ENCODE measurements at regions not wholly inside any gene's neighbourhood (a gene's known extent, or its start where the extent isn't known, plus 50 kb on each side); places are given as distances from the start of the nearest gene placed in this dataset.

- no peaks in the 10 kb centered on the region for H3K36me3 ChIP-seq (ENCODE audit: insufficient read depth, low read length)
- peaks cover 15% of the 10 kb centered on the region for H3K4me1 ChIP-seq (ENCODE audit: control insufficient read depth, insufficient read depth, low read length)
- no peaks in the 10 kb centered on the region for H3K27me3 ChIP-seq (ENCODE audit: control insufficient read depth, insufficient read depth, low read length)
- no peak overlapping the region for H3K4me3 ChIP-seq (ENCODE audit: low read length)
- H3K9ac ChIP-seq (ENCODE audit: low read depth, low read length) = no peak overlapping the region
- H3K4me2 ChIP-seq (ENCODE audit: low read length) = peak overlapping the region; percentile 9
- H3K9me3 ChIP-seq (replicated peaks; ENCODE audit: low read length) = no peaks in the 10 kb centered on the region
Measured at GRCh38 chr17:59451706-59452105, 113.7 kb upstream of the DHX40 start.

DNA sequence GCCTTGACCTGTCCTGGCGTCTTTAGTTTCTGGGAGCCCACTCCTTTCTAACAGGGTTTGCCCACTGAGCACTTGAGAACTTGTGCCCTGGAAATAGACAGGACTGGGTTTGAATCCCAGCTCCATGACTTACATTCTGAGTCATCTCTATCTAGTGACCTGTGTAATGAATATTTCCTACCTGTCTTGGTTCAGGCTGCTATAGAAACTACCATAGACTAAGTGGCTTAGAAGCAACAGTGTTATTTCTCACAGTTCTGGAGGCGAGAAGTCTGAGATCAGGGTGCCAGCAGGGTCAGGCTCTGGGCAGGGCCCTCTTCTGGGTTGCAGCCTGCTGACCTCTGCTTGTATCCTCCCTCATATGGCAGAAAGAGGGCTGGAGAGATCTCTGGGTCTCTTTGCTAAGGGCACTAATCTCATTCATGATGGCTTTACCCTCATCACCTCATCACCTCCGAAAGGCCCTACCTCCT lies 110.7 kb upstream of the DHX40 start:
- Histone ChIP-seq H3K36me3 (ENCODE audit: insufficient read depth, low read length) (no peaks in the 10 kb centered on the region), H3K4me2 (ENCODE audit: low read length) (peak overlapping the region; percentile 4), H3K4me1 (ENCODE audit: control insufficient read depth, insufficient read depth, low read length) (peaks cover 15% of the 10 kb centered on the region), H3K4me3 (ENCODE audit: low read length) (no peak overlapping the region), H3K9ac (ENCODE audit: low read depth, low read length) (no peak overlapping the region), H3K9me3 (replicated peaks; ENCODE audit: low read length) (no peaks in the 10 kb centered on the region), H3K27me3 (ENCODE audit: control insufficient read depth, insufficient read depth, low read length) (no peaks in the 10 kb centered on the region)

- Histone ChIP-seq H3K27me3 (ENCODE audit: control insufficient read depth, insufficient read depth, low read length) (peaks cover 5% of the 10 kb centered on the region), H3K4me1 (ENCODE audit: control insufficient read depth, insufficient read depth, low read length) (peaks cover 15% of the 10 kb centered on the region), H3K9me3 (replicated peaks; ENCODE audit: low read length) (no peaks in the 10 kb centered on the region), H3K4me3 (ENCODE audit: low read length) (no peak overlapping the region), H3K9ac (ENCODE audit: low read depth, low read length) (no peak overlapping the region), H3K36me3 (ENCODE audit: insufficient read depth, low read length) (no peaks in the 10 kb centered on the region), H3K4me2 (ENCODE audit: low read length) (no peak overlapping the region)
Measured at GRCh38 chr17:59456428-59456827, 109.0 kb upstream of the DHX40 start.

DNA sequence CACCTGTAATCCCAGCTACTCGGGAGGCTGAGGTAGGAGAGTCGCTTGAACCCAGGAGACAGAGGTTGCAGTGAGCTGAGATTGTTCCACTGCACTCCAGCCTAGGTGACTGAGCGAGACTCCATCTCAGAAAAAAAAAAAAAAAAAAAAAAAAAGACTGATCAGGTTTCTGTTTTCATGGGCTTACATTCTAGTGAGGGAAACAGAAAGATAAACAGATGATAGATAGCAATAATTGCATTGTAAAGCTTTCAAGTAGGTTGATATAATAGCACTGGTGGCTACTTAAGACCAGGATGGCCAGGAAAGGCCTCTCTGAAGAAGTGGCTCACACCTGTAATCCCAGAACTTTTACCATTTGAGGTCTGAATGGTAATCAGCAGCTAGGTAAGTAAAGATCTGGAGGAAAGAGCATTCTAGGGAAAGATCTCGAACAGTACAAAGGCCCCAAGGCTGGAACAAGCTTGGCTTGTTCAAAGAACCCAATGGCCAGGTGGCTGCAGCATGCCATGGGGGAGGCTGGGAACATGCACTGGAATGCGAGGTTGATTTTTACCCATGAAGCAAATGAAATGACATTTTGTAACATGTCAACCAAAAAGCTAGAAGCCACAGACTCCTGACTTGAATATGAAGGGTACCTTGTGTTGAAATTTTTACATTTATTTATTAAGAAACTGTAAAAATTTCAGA lies 108.3 kb upstream of the DHX40 start:
- Histone ChIP-seq H3K9me3 (replicated peaks; ENCODE audit: low read length) (no peaks in the 10 kb centered on the region), H3K36me3 (ENCODE audit: insufficient read depth, low read length) (no peaks in the 10 kb centered on the region), H3K4me1 (ENCODE audit: control insufficient read depth, insufficient read depth, low read length) (peaks cover 8% of the 10 kb centered on the region), H3K9ac (ENCODE audit: low read depth, low read length) (no peak overlapping the region), H3K27me3 (ENCODE audit: control insufficient read depth, insufficient read depth, low read length) (peaks cover 5% of the 10 kb centered on the region), H3K4me3 (ENCODE audit: low read length) (no peak overlapping the region), H3K4me2 (ENCODE audit: low read length) (no peak overlapping the region)

- H3K4me3 ChIP-seq (ENCODE audit: low read length) = no peak overlapping the region
- H3K9ac ChIP-seq (ENCODE audit: low read depth, low read length) = no peak overlapping the region
- H3K4me2 ChIP-seq (ENCODE audit: low read length) = no peak overlapping the region
- no peaks in the 10 kb centered on the region for H3K36me3 ChIP-seq (ENCODE audit: insufficient read depth, low read length)
- H3K4me1 ChIP-seq (ENCODE audit: control insufficient read depth, insufficient read depth, low read length) = no peaks in the 10 kb centered on the region
- no peaks in the 10 kb centered on the region for H3K9me3 ChIP-seq (replicated peaks; ENCODE audit: low read length)
- peaks cover 14% of the 10 kb centered on the region for H3K27me3 ChIP-seq (ENCODE audit: control insufficient read depth, insufficient read depth, low read length)
Measured at GRCh38 chr17:59462385-59462784, 103.0 kb upstream of the DHX40 start.

GRCh38 chr17:59464246-59464645 lies 101.2 kb upstream of the DHX40 start:
- Histone ChIP-seq H3K4me1 (ENCODE audit: control insufficient read depth, insufficient read depth, low read length) (no peaks in the 10 kb centered on the region), H3K4me2 (ENCODE audit: low read length) (no peak overlapping the region), H3K27me3 (ENCODE audit: control insufficient read depth, insufficient read depth, low read length) (peaks cover 23% of the 10 kb centered on the region), H3K4me3 (ENCODE audit: low read length) (no peak overlapping the region), H3K9me3 (replicated peaks; ENCODE audit: low read length) (no peaks in the 10 kb centered on the region), H3K9ac (ENCODE audit: low read depth, low read length) (no peak overlapping the region), H3K36me3 (ENCODE audit: insufficient read depth, low read length) (no peaks in the 10 kb centered on the region)

GRCh38 chr17:59465949-59466307 lies 99.5 kb upstream of the DHX40 start:
- Histone ChIP-seq H3K9ac (ENCODE audit: low read depth, low read length) (no peak overlapping the region), H3K36me3 (ENCODE audit: insufficient read depth, low read length) (no peaks in the 10 kb centered on the region)

GRCh38 chr17:59466946-59467801 lies 98.2 kb upstream of the DHX40 start:
- Histone ChIP-seq H3K9ac (ENCODE audit: low read depth, low read length) (no peak overlapping the region), H3K36me3 (ENCODE audit: insufficient read depth, low read length) (no peaks in the 10 kb centered on the region), H3K4me2 (ENCODE audit: low read length) (no peak overlapping the region), H3K9me3 (replicated peaks; ENCODE audit: low read length) (no peaks in the 10 kb centered on the region), H3K27me3 (ENCODE audit: control insufficient read depth, insufficient read depth, low read length) (peaks cover 26% of the 10 kb centered on the region), H3K4me1 (ENCODE audit: control insufficient read depth, insufficient read depth, low read length) (no peaks in the 10 kb centered on the region), H3K4me3 (ENCODE audit: low read length) (no peak overlapping the region)

More at GRCh38 chr17:59465949-59466307, 99.5 kb upstream of the DHX40 start:
- H3K9me3 ChIP-seq (replicated peaks; ENCODE audit: low read length) = no peaks in the 10 kb centered on the region
- H3K4me2 ChIP-seq (ENCODE audit: low read length) = no peak overlapping the region
- peaks cover 26% of the 10 kb centered on the region for H3K27me3 ChIP-seq (ENCODE audit: control insufficient read depth, insufficient read depth, low read length)
- H3K4me3 ChIP-seq (ENCODE audit: low read length) = no peak overlapping the region
- H3K4me1 ChIP-seq (ENCODE audit: control insufficient read depth, insufficient read depth, low read length) = no peaks in the 10 kb centered on the region

- no peaks in the 10 kb centered on the region for H3K36me3 ChIP-seq (ENCODE audit: insufficient read depth, low read length)
- no peak overlapping the region for H3K9ac ChIP-seq (ENCODE audit: low read depth, low read length)
- no peak overlapping the region for H3K4me2 ChIP-seq (ENCODE audit: low read length)
- H3K4me3 ChIP-seq (ENCODE audit: low read length) = no peak overlapping the region
- no peaks in the 10 kb centered on the region for H3K9me3 ChIP-seq (replicated peaks; ENCODE audit: low read length)
- H3K4me1 ChIP-seq (ENCODE audit: control insufficient read depth, insufficient read depth, low read length) = no peaks in the 10 kb centered on the region
- H3K27me3 ChIP-seq (ENCODE audit: control insufficient read depth, insufficient read depth, low read length) = peaks cover 26% of the 10 kb centered on the region
Measured at GRCh38 chr17:59469786-59470485, 95.5 kb upstream of the DHX40 start.

GRCh38 chr17:59470624-59471297 lies 94.6 kb upstream of the DHX40 start:
- H3K4me1 ChIP-seq (ENCODE audit: control insufficient read depth, insufficient read depth, low read length) = no peaks in the 10 kb centered on the region
- no peaks in the 10 kb centered on the region for H3K9me3 ChIP-seq (replicated peaks; ENCODE audit: low read length)
- H3K36me3 ChIP-seq (ENCODE audit: insufficient read depth, low read length) = no peaks in the 10 kb centered on the region
- no peak overlapping the region for H3K4me3 ChIP-seq (ENCODE audit: low read length)
- H3K9ac ChIP-seq (ENCODE audit: low read depth, low read length) = no peak overlapping the region
- H3K4me2 ChIP-seq (ENCODE audit: low read length) = no peak overlapping the region
- H3K27me3 ChIP-seq (ENCODE audit: control insufficient read depth, insufficient read depth, low read length) = peaks cover 23% of the 10 kb centered on the region

DNA sequence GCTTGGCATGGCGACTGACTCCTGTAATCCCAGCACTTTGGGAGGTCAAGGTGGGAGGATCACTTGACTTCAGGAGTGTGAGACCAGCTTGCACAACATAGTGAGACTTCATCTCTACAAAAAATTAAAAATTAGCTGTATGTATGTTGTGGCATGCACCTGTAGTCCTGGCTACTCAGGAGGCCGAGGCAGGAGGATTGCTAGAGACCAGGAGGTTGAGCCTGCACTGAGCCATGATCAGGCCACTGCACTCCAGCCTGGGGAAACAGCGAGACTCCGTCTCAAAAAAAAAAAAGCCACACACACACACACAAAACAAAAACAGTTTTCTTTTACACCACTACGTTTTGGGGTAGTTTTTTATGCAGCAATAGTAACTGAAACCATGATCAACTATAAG lies 89.0 kb upstream of the DHX40 start:
- Histone ChIP-seq H3K4me1 (ENCODE audit: control insufficient read depth, insufficient read depth, low read length) (no peaks in the 10 kb centered on the region), H3K9me3 (replicated peaks; ENCODE audit: low read length) (no peaks in the 10 kb centered on the region), H3K9ac (ENCODE audit: low read depth, low read length) (no peak overlapping the region), H3K27me3 (ENCODE audit: control insufficient read depth, insufficient read depth, low read length) (peaks cover 4% of the 10 kb centered on the region), H3K4me3 (ENCODE audit: low read length) (no peak overlapping the region), H3K4me2 (ENCODE audit: low read length) (no peak overlapping the region), H3K36me3 (ENCODE audit: insufficient read depth, low read length) (no peaks in the 10 kb centered on the region)

Data from skeletal muscle satellite cell (primary cell).